H1 (cell line): ENCODE measurements at regions not wholly inside any gene's neighbourhood (a gene's known extent, or its start where the extent isn't known, plus 50 kb on each side); places are given as distances from the start of the nearest gene placed in this dataset.

Experiments
- POLR2AphosphoS5 ChIP-seq: IDR thresholded peaks from 2 replicates; pipeline ENCODE4 v1.6.1; 2011; ENCODE audit warnings: low read depth, low read length
- TF ChIP-seq, protein P1 (sequence below), 3 experiments: IDR thresholded peaks; 1 replicate in 2 of 3; 2 replicates in 1 of 3; pipeline versions ENCODE4 v1.5.1 to v1.6.1; 2011; ENCODE audit warnings: low read length in 3 of 3, mild to moderate bottlenecking in 3 of 3, inconsistent platforms in 2 of 3, low read depth in 1 of 3, moderate library complexity in 1 of 3; ENCODE audit not compliant: insufficient read depth in 1 of 3; ENCODE audit errors: control extremely low read depth in 1 of 3

DNA sequence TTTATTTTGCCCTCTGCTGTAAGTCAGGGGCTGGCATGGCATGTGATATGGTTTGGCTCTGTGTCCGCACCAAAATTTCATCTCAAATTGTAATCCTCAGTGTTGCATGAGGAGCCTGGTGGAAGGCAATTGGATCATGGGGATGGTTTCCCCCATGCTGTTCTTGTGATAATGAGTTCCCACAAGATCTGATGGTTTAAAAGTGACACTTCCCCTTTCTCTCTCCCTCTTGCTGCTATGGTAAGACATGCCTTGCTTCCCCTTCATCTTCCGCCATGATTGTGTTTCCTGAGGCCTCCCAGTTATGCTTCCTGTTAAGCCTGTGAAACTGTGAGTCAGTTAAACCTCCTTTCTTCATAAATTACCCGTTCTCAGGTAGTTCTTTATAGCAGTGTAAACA is 72.0 kb upstream of the MSX1 start (continued):
- TF ChIP-seq, protein P1, sequence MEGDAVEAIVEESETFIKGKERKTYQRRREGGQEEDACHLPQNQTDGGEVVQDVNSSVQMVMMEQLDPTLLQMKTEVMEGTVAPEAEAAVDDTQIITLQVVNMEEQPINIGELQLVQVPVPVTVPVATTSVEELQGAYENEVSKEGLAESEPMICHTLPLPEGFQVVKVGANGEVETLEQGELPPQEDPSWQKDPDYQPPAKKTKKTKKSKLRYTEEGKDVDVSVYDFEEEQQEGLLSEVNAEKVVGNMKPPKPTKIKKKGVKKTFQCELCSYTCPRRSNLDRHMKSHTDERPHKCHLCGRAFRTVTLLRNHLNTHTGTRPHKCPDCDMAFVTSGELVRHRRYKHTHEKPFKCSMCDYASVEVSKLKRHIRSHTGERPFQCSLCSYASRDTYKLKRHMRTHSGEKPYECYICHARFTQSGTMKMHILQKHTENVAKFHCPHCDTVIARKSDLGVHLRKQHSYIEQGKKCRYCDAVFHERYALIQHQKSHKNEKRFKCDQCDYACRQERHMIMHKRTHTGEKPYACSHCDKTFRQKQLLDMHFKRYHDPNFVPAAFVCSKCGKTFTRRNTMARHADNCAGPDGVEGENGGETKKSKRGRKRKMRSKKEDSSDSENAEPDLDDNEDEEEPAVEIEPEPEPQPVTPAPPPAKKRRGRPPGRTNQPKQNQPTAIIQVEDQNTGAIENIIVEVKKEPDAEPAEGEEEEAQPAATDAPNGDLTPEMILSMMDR (IDR thresholded peaks at IDR 0.05; ENCODE audit: control extremely low read depth in 1 of 3, insufficient read depth in 1 of 3, low read depth in 1 of 3, low read length in 3 of 3) = no peak
- no peak for TF ChIP-seq POLR2AphosphoS5
